ENCODE measurements at regions not wholly inside any gene's neighbourhood (a gene's known extent, or its start where the extent isn't known, plus 50 kb on each side); places are given as distances from the start of the nearest gene placed in this dataset.

DNA sequence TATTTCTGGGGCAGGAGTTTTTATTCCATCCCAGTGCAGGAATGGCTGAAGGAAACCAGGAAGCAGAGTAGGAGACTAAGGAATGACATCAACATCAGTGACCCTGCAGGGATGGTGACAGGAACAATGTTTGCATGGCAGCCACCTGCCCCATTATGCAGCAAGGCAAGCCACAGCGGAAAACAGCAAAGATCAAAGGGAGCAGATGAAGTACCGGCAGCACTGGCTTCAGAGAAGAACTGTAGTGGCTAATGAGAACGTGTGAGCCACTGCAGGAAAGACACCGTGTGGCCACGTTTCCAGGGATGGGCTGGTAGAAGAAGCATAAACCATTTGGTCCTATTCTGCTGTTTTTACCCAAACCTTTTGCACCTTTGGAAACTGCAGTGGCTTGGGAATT is 52.9 kb upstream of the TAB2 start:
- no peak for DNase-seq

DNA sequence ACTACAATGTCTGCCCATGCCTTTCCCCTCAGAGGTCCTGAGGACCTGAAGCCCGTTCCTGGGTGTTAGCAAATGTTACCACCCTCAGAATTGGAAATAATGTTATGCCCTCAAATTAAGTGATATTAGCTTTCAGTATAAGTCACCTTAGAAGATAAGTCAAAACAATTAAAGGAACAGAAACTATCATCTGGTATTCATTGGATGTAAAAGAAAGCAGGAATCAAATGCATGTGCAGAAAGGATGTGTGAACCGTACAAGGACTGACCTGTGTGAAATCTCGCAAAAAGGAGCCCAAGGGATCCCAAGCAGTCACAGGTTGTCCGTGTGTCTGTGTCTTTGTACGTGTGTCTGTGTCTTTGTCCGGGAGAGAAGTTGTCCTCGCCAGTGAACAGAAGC is 51.6 kb upstream of the TAB2 start:
- no peak for DNase-seq

DNA sequence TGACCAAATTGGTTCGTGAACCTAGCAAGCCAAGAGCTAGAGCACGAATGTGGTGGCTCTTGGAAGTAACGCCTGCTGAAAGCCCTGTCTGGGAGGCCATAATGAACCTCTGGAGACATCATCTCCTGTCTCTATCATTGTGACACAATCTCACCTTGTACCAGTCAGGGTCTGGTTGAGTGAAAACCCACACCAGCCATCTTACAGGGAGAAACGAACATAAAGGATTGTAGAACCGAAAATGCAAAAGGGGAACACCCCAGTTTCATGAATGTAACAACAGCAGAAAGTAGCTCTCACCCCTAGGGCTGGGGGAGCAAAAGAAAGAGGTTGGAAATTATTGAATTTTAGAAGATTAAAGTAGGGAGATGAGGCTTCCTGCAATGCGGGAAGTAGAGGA is 50.9 kb upstream of the TAB2 start:
- DNase-seq = no peak

DNA sequence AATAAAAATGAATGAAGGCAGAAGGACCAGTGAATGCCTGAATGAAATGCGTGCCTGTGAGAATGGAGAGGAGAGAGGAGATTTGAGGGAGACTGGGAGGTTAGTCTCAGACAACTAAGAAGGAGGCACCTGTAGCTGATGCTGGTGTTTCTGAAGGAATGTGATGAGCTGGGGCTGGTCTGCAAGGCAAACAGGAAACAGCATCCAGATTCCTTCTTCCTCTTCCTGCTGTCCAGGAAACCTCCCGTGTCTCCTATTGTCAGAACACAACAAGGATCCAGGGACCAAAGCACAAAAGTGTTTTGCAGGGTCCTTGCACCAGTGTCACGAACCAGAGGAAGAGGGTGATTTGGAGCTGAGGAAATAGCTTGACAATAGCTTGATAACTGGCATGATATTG is 50.4 kb upstream of the TAB2 start:
- no peak for DNase-seq

DNA sequence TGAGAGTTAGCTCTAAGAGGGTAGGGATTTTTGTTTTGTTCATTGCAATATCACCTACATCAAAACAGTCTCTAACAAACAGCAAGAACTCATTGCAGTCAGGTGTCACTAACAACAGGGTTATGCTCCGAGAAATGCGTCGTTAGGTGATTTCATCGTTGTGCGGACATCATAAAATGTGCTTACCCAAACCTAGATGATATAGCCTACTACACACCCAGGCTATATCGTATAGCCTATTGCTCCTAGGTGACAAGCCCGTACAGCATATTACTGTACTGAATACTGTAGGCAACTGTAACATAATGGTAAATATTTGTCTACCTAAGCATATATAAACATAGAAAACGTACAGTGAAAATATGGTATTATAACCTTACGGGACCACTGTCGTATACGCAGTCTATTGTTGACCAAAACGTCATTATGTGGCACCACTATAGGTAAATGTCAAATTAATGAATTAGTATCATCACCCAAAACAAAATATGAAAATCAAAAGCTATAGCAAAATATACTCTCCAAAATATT is 49.9 kb upstream of the TAB2 start:
- no peak for DNase-seq

Measured in nucleus accumbens (tissue), 56 donors.